ENCODE measurements at regions not wholly inside any gene's neighbourhood (a gene's known extent, or its start where the extent isn't known, plus 50 kb on each side); places are given as distances from the start of the nearest gene placed in this dataset.

GRCh38 chr1:166627558-166627957 is 211.7 kb upstream of the POGK start:
- in situ Hi-C loops (cut with MboI; ENCODE audit: low pct_ligation_motif_present in 1 of 4, low pct_unique_long_range_greater_than_20kb in 1 of 4, low sequenced_read_pairs in 3 of 4) (no loop called here), intact Hi-C loops (cut with DNase I; ENCODE audit: low total_unique reads) (no loop called here)
- Histone ChIP-seq H3K9me3 (no peaks in the 10 kb centered on the region), H3K4me3 (no peak overlapping the region), H3K27me3 (no peaks in the 10 kb centered on the region), H3K4me1 (no peaks in the 10 kb centered on the region), H3K27ac (no peak overlapping the region), H3K36me3 (no peaks in the 10 kb centered on the region)
- TF ChIP-seq POLR2A (IDR thresholded peaks at IDR 0.05) = no peak
- no peak for TF ChIP-seq EP300 (IDR thresholded peaks at IDR 0.05; ENCODE audit: low read depth)
- no peak for TF ChIP-seq CTCF (IDR thresholded peaks at IDR 0.05)
- TF ChIP-seq POLR2AphosphoS5 (IDR thresholded peaks at IDR 0.05) = no peak
- DNase-seq = no peak
- 38 to 57% methylated on average over 1 to 4 of the region's 4 CpGs for WGBS, 2 donors (ENCODE audit: low coverage in 1 of 2)

DNA sequence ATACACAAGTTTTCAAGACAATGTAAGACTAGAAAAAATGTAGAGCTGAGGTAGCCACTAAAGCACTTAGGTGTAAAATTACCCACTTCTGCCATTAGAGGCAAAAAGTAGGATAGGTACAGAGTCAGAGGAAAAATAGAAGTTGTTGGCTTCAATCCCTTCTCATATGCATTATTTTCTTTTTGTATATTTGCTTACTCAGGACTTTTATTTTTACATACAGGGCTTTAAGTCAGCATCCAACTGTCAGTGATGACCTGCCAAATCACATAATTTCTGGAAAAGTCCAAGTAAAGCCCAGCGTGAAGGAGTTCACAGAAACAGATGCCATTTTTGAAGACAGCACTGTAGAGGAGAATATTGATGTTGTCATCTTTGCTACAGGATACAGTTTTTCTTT is 211.0 kb upstream of the POGK start:
- intact Hi-C loops (cut with DNase I; ENCODE audit: low total_unique reads) = no loop called here
- 69 to 75% methylated on average over 1 of the region's 1 CpG for WGBS, 2 donors (ENCODE audit: low coverage in 1 of 2)
- in situ Hi-C loops (cut with MboI; ENCODE audit: low pct_ligation_motif_present in 1 of 4, low pct_unique_long_range_greater_than_20kb in 1 of 4, low sequenced_read_pairs in 3 of 4) = no loop called here
- no peak for DNase-seq
- H3K27me3 ChIP-seq = no peaks in the 10 kb centered on the region
- H3K27ac ChIP-seq = no peak overlapping the region
- H3K4me1 ChIP-seq = no peaks in the 10 kb centered on the region
- H3K4me3 ChIP-seq = no peak overlapping the region
- H3K9me3 ChIP-seq = no peaks in the 10 kb centered on the region
- TF ChIP-seq POLR2AphosphoS5 (IDR thresholded peaks at IDR 0.05) (no peak), POLR2A (IDR thresholded peaks at IDR 0.05) (no peak), CTCF (IDR thresholded peaks at IDR 0.05) (no peak), EP300 (IDR thresholded peaks at IDR 0.05; ENCODE audit: low read depth) (no peak)
- H3K36me3 ChIP-seq = no peaks in the 10 kb centered on the region

GRCh38 chr1:166629946-166630345 is 209.3 kb upstream of the POGK start:
- no peaks in the 10 kb centered on the region for H3K9me3 ChIP-seq
- H3K4me1 ChIP-seq = no peaks in the 10 kb centered on the region
- WGBS, 2 donors (ENCODE audit: low coverage in 1 of 2) = 56 to 88% methylated on average over 1 of the region's 1 CpG
- in situ Hi-C loops (cut with MboI; ENCODE audit: low pct_ligation_motif_present in 1 of 4, low pct_unique_long_range_greater_than_20kb in 1 of 4, low sequenced_read_pairs in 3 of 4) = no loop called here
- H3K27me3 ChIP-seq = no peaks in the 10 kb centered on the region
- no peaks in the 10 kb centered on the region for H3K36me3 ChIP-seq
- H3K4me3 ChIP-seq = no peak overlapping the region
- no peak for DNase-seq
- intact Hi-C loops (cut with DNase I; ENCODE audit: low total_unique reads) = no loop called here
- TF ChIP-seq CTCF (IDR thresholded peaks at IDR 0.05) = no peak
- TF ChIP-seq EP300 (IDR thresholded peaks at IDR 0.05; ENCODE audit: low read depth) = no peak
- no peak for TF ChIP-seq POLR2AphosphoS5 (IDR thresholded peaks at IDR 0.05)
- TF ChIP-seq POLR2A (IDR thresholded peaks at IDR 0.05) = no peak
- H3K27ac ChIP-seq = no peak overlapping the region

GRCh38 chr1:166630369-166630768 is 208.9 kb upstream of the POGK start:
- in situ Hi-C loops (cut with MboI; ENCODE audit: low pct_ligation_motif_present in 1 of 4, low pct_unique_long_range_greater_than_20kb in 1 of 4, low sequenced_read_pairs in 3 of 4) (no loop called here), intact Hi-C loops (cut with DNase I; ENCODE audit: low total_unique reads) (no loop called here)
- WGBS, 2 donors (ENCODE audit: low coverage in 1 of 2) = 84% methylated on average over 2 of the region's 2 CpGs; no CpG with 5 or more reads in 1 of the 2 donors
- H3K9me3 ChIP-seq = no peaks in the 10 kb centered on the region
- no peak overlapping the region for H3K27ac ChIP-seq
- H3K4me3 ChIP-seq = no peak overlapping the region
- no peaks in the 10 kb centered on the region for H3K36me3 ChIP-seq
- TF ChIP-seq POLR2A (IDR thresholded peaks at IDR 0.05) (no peak), CTCF (IDR thresholded peaks at IDR 0.05) (no peak), POLR2AphosphoS5 (IDR thresholded peaks at IDR 0.05) (no peak), EP300 (IDR thresholded peaks at IDR 0.05; ENCODE audit: low read depth) (no peak)
- no peaks in the 10 kb centered on the region for H3K4me1 ChIP-seq
- H3K27me3 ChIP-seq = no peaks in the 10 kb centered on the region
- DNase-seq = no peak

All from transverse colon (tissue), 4 donors.